Right lobe of liver (tissue), 6 donors: ENCODE measurements at regions not wholly inside any gene's neighbourhood (a gene's known extent, or its start where the extent isn't known, plus 50 kb on each side); places are given as distances from the start of the nearest gene placed in this dataset.

Source experiments
- ATAC-seq, 4 donors: fragments of 200-7000 bp; cut with Tn5 transposase; one replicate each; pipeline ENCODE4 v1.9.1; 2020; ENCODE audit warnings: mild to moderate bottlenecking in 4 of 4, moderate library complexity in 4 of 4
- DNase-seq, 3 donors: peaks; one replicate each; pipeline ENCODE4 v3.0.0-alpha.2; 2020
- H3K27ac ChIP-seq, 3 donors: fragments of 200-600 bp; one replicate each; pipeline ENCODE4 v1.8.0; 2022
- H3K27me3 ChIP-seq, 2 donors: fragments of 200-600 bp; one replicate each; pipeline ENCODE4 v1.8.0; 2022
- H3K36me3 ChIP-seq, 4 donors: fragments of 200-600 bp; sonication (generic) in 1 of 4; one replicate each; pipeline versions ENCODE4 v1.5.1 to v1.8.0; 2017 to 2022; ENCODE audit warnings: control low read depth in 1 of 4
- H3K4me1 ChIP-seq, 4 donors: fragments of 200-600 bp; sonication (generic) in 1 of 4; one replicate each; pipeline versions ENCODE4 v1.5.1 to v1.8.0; 2017 to 2022; ENCODE audit warnings: control low read depth in 1 of 4
- H3K4me3 ChIP-seq, 3 donors: fragments of 200-600 bp; one replicate each; pipeline ENCODE4 v1.8.0; 2022
- H3K9me3 ChIP-seq, 4 donors: fragments of 200-600 bp; sonication (generic) in 1 of 4; one replicate each; pipeline versions ENCODE4 v1.5.1 to v1.8.0; 2017 to 2022; ENCODE audit warnings: control low read depth in 1 of 4
- CTCF ChIP-seq, 4 donors: fragments of 200-600 bp in 3 of 4; fragments of 450-650 bp in 1 of 4; IDR thresholded peaks; one replicate each; pipeline versions ENCODE4 v1.5.1 to v1.8.0; 2016 to 2022; ENCODE audit warnings: antibody characterized with exemption in 4 of 4, mild to moderate bottlenecking in 2 of 4
- POLR2A ChIP-seq: fragments of 450-650 bp; IDR thresholded peaks from one replicate; pipeline ENCODE4 v1.6.1; 2017; ENCODE audit warnings: antibody characterized with exemption, mild to moderate bottlenecking
- WGBS: methylation state at CpG from one replicate; pipeline ENCODE4 v1.1.6; 2018; ENCODE audit warnings: low coverage, low lambda C conversion rate; ENCODE audit not compliant: insufficient coverage; ENCODE audit errors: missing lambda C conversion rate; 5-methylcytosine and 5-hydroxymethylcytosine counted together
- intact Hi-C, 2 donors: fragments of 100-400 bp; cut with DNase I; formaldehyde crosslinking; loops; one replicate each; pipeline versions ENCODE4 v1.11.2 to v1.14.1; 2022
- donor health status: DM: no; HTN: yes; CAD: no.
- donor health status: DM: no; HTN: no; CAD: no.
- donor health status: DM: no; HTN: no; CAD: no.
- donor health status: DM: no; HTN: yes; CAD: no.
- donor health status: DM: no; HTN: yes; CAD: no.

DNA sequence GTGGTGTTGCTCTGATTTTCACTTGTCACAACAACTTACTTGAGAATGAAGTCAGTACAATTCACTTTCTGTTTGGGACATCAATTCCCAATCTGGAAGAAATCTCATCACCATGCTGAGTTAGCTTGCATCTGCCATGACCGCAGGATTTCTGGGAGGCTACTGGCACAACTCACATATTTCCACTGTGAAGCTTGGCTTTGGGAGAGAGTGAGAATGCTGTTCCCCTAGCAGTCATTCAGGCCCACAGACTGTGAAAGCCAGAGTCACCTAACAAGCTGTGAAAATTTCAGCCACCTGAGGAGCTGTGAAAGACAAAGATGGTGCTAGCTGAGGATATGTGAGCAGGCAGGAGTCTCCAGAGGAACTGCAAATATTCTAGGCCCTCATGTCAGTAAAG is 365.2 kb upstream of the TUSC1 start:
- Histone ChIP-seq H3K4me1 (no peaks in the 10 kb centered on the region), H3K36me3 (no peaks in the 10 kb centered on the region), H3K4me3 (no peak overlapping the region), H3K27me3 (no peaks in the 10 kb centered on the region), H3K27ac (no peak overlapping the region), H3K9me3 (no peaks in the 10 kb centered on the region)
- no peak for DNase-seq
- WGBS: 54% methylated on average over 1 of the region's 1 CpG
- ATAC-seq: no peak
- intact Hi-C loops: no loop called here
- no peak for TF ChIP-seq POLR2A
- no peak for TF ChIP-seq CTCF (IDR thresholded peaks at IDR 0.05)

DNA sequence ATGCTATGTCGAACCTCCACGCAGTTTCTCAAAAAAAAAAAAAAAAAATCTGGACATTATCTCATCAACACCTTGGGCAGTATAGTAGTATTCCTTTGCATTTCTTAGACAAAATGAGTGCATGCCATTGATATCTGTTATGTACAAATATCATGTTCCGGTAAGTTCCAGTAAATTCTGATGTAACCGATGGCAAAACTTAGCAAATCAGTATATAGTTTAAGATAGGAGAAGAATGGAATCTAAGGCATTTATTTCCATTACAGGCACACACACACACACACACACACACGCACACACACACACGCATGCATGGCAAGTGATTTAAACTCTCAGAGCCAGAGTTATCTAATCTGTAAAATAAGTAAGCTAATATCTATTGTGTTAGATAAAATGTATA is 356.5 kb upstream of the TUSC1 start:
- Histone ChIP-seq H3K4me1 (no peaks in the 10 kb centered on the region), H3K36me3 (no peaks in the 10 kb centered on the region), H3K27ac (no peak overlapping the region), H3K4me3 (no peak overlapping the region), H3K27me3 (no peaks in the 10 kb centered on the region), H3K9me3 (no peaks in the 10 kb centered on the region)
- intact Hi-C loops: no loop called here
- ATAC-seq (no peak), DNase-seq (no peak)
- 66% methylated on average over 6 of the region's 6 CpGs for WGBS
- TF ChIP-seq POLR2A (no peak), CTCF (IDR thresholded peaks at IDR 0.05) (no peak)

DNA sequence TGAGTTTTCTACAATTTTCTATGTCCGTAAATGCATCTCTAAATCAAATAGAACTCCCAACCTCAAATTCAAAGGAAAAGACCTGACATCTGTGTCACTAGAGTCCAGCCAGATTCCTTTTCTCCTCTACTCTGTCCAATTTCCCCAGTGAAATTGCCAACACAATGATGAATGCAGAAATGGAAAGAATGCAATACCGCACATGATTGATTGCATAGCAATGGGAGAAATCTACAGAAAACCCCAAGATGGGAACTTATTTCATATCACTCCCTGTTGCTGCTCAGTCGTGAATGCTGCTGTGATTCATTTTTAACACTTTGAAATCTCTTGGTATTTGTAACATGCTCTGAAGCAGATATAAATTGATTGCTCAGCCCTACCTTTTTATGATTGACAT is 355.1 kb upstream of the TUSC1 start:
- H3K9me3 ChIP-seq: no peaks in the 10 kb centered on the region
- intact Hi-C loops: no loop called here
- TF ChIP-seq CTCF (IDR thresholded peaks at IDR 0.05) (no peak), POLR2A (no peak)
- DNase-seq: no peak
- no peaks in the 10 kb centered on the region for H3K27me3 ChIP-seq
- H3K4me3 ChIP-seq: no peak overlapping the region
- WGBS: 46% methylated on average over 3 of the region's 3 CpGs
- no peak for ATAC-seq
- no peaks in the 10 kb centered on the region for H3K36me3 ChIP-seq
- no peak overlapping the region for H3K27ac ChIP-seq
- no peaks in the 10 kb centered on the region for H3K4me1 ChIP-seq

GRCh38 chr9:26026423-26027100 is 348.3 kb upstream of the TUSC1 start:
- TF ChIP-seq POLR2A: no peak
- TF ChIP-seq CTCF (IDR thresholded peaks at IDR 0.05): no peak

DNA sequence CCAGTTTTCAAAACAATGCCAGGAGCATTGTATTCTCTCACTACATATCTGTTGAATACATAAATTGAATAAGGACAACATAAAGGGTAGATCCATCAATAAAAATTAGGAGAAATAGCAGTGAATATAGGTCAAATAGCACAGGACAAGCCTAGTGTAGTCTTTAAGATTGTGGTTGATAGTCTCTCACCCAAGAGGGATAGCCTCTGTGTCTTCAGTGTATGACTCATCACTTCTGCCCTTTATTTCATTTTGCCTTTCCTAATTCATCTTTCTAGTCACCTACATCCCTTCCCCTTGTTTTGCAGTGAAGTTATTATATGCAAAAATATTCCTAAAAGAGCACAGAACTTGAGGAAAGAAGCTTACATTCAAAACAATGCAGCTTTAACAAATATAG is 335.0 kb upstream of the TUSC1 start:
- ATAC-seq: no peak
- Histone ChIP-seq H3K4me1 (no peaks in the 10 kb centered on the region), H3K9me3 (no peaks in the 10 kb centered on the region), H3K4me3 (no peak overlapping the region), H3K27ac (no peak overlapping the region), H3K27me3 (no peaks in the 10 kb centered on the region), H3K36me3 (no peaks in the 10 kb centered on the region)
- TF ChIP-seq CTCF (IDR thresholded peaks at IDR 0.05): no peak
- no peak for TF ChIP-seq POLR2A
- DNase-seq: no peak
- intact Hi-C loops: no loop called here

More at GRCh38 chr9:26026423-26027100, 348.3 kb upstream of the TUSC1 start:
- Histone ChIP-seq H3K27ac (no peak overlapping the region), H3K4me3 (no peak overlapping the region), H3K9me3 (no peaks in the 10 kb centered on the region), H3K36me3 (no peaks in the 10 kb centered on the region), H3K27me3 (no peaks in the 10 kb centered on the region), H3K4me1 (no peaks in the 10 kb centered on the region)
- intact Hi-C loops: no loop called here
- 31% methylated on average over 2 of the region's 2 CpGs for WGBS
- no peak for DNase-seq
- no peak for ATAC-seq
